GM12874 (cell line): ENCODE measurements at regions not wholly inside any gene's neighbourhood (a gene's known extent, or its start where the extent isn't known, plus 50 kb on each side); places are given as distances from the start of the nearest gene placed in this dataset.

ENCODE experiments used
- TF ChIP-seq, protein P1 (sequence below): IDR thresholded peaks from 2 replicates; pipeline ENCODE4 v1.5.1; 2011; ENCODE audit warnings: low read depth, mild to moderate bottlenecking, control low read depth, low read length, moderate library complexity; ENCODE audit not compliant: insufficient read depth

DNA sequence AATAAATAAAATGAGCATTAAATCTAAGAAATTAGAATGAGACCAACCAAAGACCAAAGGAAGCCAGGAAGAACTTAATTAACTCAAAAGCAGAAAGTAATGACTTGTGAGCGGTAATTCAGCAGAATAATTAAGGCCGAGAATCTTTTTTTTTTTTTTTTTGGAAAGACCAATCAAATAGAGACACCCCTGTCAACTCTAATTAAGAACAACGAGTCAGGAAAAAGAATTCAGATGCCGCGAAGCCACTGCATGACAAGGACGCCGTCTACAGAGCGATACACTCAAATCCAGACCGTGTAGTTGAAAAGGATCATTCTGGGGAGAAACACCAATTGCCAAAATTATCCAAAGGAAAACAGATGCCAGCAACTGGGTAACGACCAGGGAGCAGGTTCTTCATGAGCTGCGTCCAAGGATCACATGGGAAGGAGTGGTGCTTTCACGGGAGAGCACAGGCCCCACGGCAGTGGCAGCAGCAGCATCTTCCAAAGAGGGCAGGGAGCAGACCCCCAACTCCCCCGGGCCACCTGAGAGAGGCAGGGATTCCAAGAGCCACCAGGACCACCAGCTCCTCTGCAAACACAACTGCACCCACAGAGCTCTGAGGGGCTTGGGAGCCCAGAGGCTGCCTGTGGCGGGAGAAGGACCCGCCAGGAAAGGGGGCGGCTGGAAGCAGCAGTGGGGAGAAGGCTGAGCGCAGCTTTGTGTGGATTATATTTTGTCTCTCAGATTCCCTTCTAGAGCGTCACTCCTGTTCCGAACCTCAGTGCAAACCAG is 469.8 kb downstream of the BRD1 start:
- TF ChIP-seq, protein P1, sequence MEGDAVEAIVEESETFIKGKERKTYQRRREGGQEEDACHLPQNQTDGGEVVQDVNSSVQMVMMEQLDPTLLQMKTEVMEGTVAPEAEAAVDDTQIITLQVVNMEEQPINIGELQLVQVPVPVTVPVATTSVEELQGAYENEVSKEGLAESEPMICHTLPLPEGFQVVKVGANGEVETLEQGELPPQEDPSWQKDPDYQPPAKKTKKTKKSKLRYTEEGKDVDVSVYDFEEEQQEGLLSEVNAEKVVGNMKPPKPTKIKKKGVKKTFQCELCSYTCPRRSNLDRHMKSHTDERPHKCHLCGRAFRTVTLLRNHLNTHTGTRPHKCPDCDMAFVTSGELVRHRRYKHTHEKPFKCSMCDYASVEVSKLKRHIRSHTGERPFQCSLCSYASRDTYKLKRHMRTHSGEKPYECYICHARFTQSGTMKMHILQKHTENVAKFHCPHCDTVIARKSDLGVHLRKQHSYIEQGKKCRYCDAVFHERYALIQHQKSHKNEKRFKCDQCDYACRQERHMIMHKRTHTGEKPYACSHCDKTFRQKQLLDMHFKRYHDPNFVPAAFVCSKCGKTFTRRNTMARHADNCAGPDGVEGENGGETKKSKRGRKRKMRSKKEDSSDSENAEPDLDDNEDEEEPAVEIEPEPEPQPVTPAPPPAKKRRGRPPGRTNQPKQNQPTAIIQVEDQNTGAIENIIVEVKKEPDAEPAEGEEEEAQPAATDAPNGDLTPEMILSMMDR = no peak

GRCh38 chr22:49356428-49356827 is 471.2 kb downstream of the BRD1 start:
- TF ChIP-seq, protein P1 = no peak

- TF ChIP-seq, protein P1 = no peak
These were observed 472.3 kb downstream of the BRD1 start for GRCh38 chr22:49355211-49355920.

- TF ChIP-seq, protein P1 = no peak
These were observed 473.0 kb downstream of the BRD1 start for GRCh38 chr22:49354516-49355210.

DNA sequence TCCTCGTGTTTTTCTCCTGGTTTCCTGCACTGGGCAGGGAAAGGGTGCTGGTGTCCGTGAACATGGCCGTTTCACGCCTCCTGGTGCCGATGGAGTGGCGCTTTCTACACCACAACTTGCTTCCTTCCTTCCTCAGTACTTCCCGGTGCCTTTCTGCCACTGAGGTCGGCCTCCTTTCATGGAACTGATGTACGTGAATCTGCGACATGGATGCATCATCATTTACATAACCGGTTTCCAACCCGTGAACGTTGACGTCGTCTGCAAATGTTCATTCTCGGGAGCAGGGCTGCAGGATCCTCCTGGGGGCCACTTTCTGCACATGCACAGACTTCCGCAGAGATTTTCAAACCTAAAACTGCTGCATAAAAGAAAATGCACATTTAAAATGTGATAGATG is 474.4 kb downstream of the BRD1 start:
- TF ChIP-seq, protein P1 = no peak

DNA sequence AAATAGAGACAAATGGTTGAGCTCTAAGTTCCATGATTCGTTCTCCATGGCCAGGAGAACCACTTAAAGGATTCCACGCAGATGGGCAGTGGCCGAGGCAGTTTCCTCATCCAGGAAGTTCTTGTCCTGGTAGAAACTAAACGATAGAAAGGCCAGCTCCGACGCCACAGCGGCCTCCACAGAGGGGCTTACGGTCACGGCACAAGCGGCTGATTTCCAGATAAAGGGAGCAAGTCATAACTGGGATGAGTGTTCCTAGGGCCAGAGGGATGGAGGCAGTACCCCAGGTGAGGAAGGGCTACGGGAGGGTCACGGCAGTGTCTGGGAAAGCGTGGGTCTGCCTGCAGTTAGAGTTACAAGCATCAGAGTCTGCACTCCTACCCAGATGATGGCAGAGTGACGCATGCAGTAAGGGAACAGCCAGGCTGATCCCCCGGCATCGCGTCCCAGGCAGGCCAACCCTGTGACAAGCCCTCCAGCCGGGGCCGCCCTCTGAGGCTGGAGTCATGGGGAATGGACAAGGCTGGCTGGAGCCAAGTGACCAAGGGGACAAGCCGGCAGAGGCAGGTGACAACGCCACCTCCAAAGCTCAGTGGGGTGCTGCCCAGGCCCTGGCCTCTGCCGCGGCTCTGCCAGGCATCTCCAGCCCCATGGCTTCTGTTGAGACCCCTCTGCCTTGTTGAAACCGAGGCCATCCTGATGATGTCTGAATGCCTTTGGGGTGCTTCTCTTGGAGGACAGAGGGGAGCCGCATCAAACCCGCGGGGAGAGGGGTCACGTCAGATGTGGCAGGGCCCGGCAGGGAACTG is 475.1 kb downstream of the BRD1 start:
- TF ChIP-seq, protein P1 = no peak
